ENCODE measurements at regions not wholly inside any gene's neighbourhood (a gene's known extent, or its start where the extent isn't known, plus 50 kb on each side); places are given as distances from the start of the nearest gene placed in this dataset.

- Histone ChIP-seq H3K4me3 (no peak overlapping the region), H3K27ac (no peak overlapping the region), H3K4me1 (no peaks in the 10 kb centered on the region), H3K9me3 (no peaks in the 10 kb centered on the region), H3K36me3 (no peaks in the 10 kb centered on the region), H3K27me3 (no peaks in the 10 kb centered on the region)
- TF ChIP-seq CTCF (IDR thresholded peaks at IDR 0.05), result no peak
- intact Hi-C loops (cut with DNase I), result no loop called here
- no peak for DNase-seq (ENCODE audit: low spot score in 2 of 2)
These were observed 530.6 kb upstream of the IL12A start for GRCh38 chr3:159458010-159458409.

GRCh38 chr3:159458982-159459381, 529.7 kb upstream of the IL12A start:
- no peaks in the 10 kb centered on the region for H3K9me3 ChIP-seq
- DNase-seq (ENCODE audit: low spot score in 2 of 2), result no peak
- no peak overlapping the region for H3K27ac ChIP-seq
- intact Hi-C loops (cut with DNase I), result no loop called here
- no peak for TF ChIP-seq CTCF (IDR thresholded peaks at IDR 0.05)
- H3K4me3 ChIP-seq, result no peak overlapping the region
- no peaks in the 10 kb centered on the region for H3K36me3 ChIP-seq
- no peaks in the 10 kb centered on the region for H3K4me1 ChIP-seq
- no peaks in the 10 kb centered on the region for H3K27me3 ChIP-seq

- TF ChIP-seq CTCF (IDR thresholded peaks at IDR 0.05), result no peak
- Histone ChIP-seq H3K4me1 (no peaks in the 10 kb centered on the region), H3K9me3 (no peaks in the 10 kb centered on the region), H3K27me3 (no peaks in the 10 kb centered on the region), H3K4me3 (no peak overlapping the region), H3K36me3 (no peaks in the 10 kb centered on the region), H3K27ac (no peak overlapping the region)
- intact Hi-C loops (cut with DNase I), result no loop called here
- no peak for DNase-seq (ENCODE audit: low spot score in 2 of 2)
These were observed 516.0 kb upstream of the IL12A start for GRCh38 chr3:159472611-159473010.

GRCh38 chr3:159473206-159473605, 515.4 kb upstream of the IL12A start:
- H3K27ac ChIP-seq, result no peak overlapping the region
- peaks cover 0 to 3% of the 10 kb centered on the region in 2 donors for H3K9me3 ChIP-seq
- no peaks in the 10 kb centered on the region for H3K36me3 ChIP-seq
- H3K27me3 ChIP-seq, result no peaks in the 10 kb centered on the region
- TF ChIP-seq CTCF (IDR thresholded peaks at IDR 0.05), result no peak
- DNase-seq (ENCODE audit: low spot score in 2 of 2), result no peak
- no peaks in the 10 kb centered on the region for H3K4me1 ChIP-seq
- H3K4me3 ChIP-seq, result no peak overlapping the region
- intact Hi-C loops (cut with DNase I), result no loop called here

- no peak for TF ChIP-seq CTCF (IDR thresholded peaks at IDR 0.05)
- Histone ChIP-seq H3K9me3 (peaks cover 0 to 4% of the 10 kb centered on the region in 2 donors), H3K27ac (no peak overlapping the region), H3K4me3 (no peak overlapping the region), H3K36me3 (no peaks in the 10 kb centered on the region), H3K27me3 (no peaks in the 10 kb centered on the region), H3K4me1 (no peaks in the 10 kb centered on the region)
- intact Hi-C loops (cut with DNase I), result no loop called here
- DNase-seq (ENCODE audit: low spot score in 2 of 2), result no peak
These were observed 508.6 kb upstream of the IL12A start for GRCh38 chr3:159480046-159480445.
